GM12875 (cell line): ENCODE measurements at regions not wholly inside any gene's neighbourhood (a gene's known extent, or its start where the extent isn't known, plus 50 kb on each side); places are given as distances from the start of the nearest gene placed in this dataset.
"Not testable (repeated sequence)": the region's sequence is repeated elsewhere in the genome, so short reads cannot be mapped to it uniquely, and the experiment has no call there.

Experiments used
- H3K4me3 ChIP-seq: one replicate; pipeline ENCODE4 v1.5.1; 2011; ENCODE audit warnings: low read depth, low read length, control low read depth
- CTCF ChIP-seq: IDR thresholded peaks from 2 replicates; pipeline ENCODE4 v1.5.1; 2011; ENCODE audit warnings: low read depth, mild to moderate bottlenecking, control low read depth, inconsistent platforms, low read length, moderate library complexity, borderline replicate concordance; ENCODE audit not compliant: insufficient read depth

- no peak for TF ChIP-seq CTCF
- H3K4me3 ChIP-seq: no peak overlapping the region
Measured at GRCh38 chr18:66895631-66896030, 291.7 kb upstream of the CDH19 start.

GRCh38 chr18:66894851-66895250, 291.0 kb upstream of the CDH19 start:
- TF ChIP-seq CTCF: no peak

GRCh38 chr18:66892388-66892787, 288.5 kb upstream of the CDH19 start:
- H3K4me3 ChIP-seq: not testable (repeated sequence)

More at GRCh38 chr18:66894851-66895250, 291.0 kb upstream of the CDH19 start:
- no peak overlapping the region for H3K4me3 ChIP-seq

GRCh38 chr18:66874812-66875474, 271.1 kb upstream of the CDH19 start:
- no peak for TF ChIP-seq CTCF
- H3K4me3 ChIP-seq: no peak overlapping the region

- TF ChIP-seq CTCF: no peak
Measured at GRCh38 chr18:66874375-66874774, 270.5 kb upstream of the CDH19 start.

GRCh38 chr18:66873899-66874298, 270.0 kb upstream of the CDH19 start:
- no peak for TF ChIP-seq CTCF
- no peak overlapping the region for H3K4me3 ChIP-seq

More at GRCh38 chr18:66874375-66874774, 270.5 kb upstream of the CDH19 start:
- H3K4me3 ChIP-seq: no peak overlapping the region

- TF ChIP-seq CTCF: no peak
- H3K4me3 ChIP-seq: no peak overlapping the region
Measured at GRCh38 chr18:66872277-66872676, 268.4 kb upstream of the CDH19 start.

- H3K4me3 ChIP-seq: no peak overlapping the region
- TF ChIP-seq CTCF: no peak
Measured at GRCh38 chr18:66867653-66868052, 263.8 kb upstream of the CDH19 start.

GRCh38 chr18:66866427-66866940, 262.6 kb upstream of the CDH19 start:
- H3K4me3 ChIP-seq: not testable (repeated sequence)
